HAP-1 (cell line): ENCODE measurements at regions not wholly inside any gene's neighbourhood (a gene's known extent, or its start where the extent isn't known, plus 50 kb on each side); places are given as distances from the start of the nearest gene placed in this dataset.

Source experiments
- DNase-seq, 2 experiments: peaks; one replicate each; pipeline ENCODE4 v3.0.0-alpha.2; 2016 to 2020; ENCODE audit warnings: low spot score in 2 of 2
- H3K27me3 ChIP-seq: fragments of 250-450 bp; sonication (Bioruptor Pico); 2 replicates; pipeline ENCODE4 v1.5.1; 2020; ENCODE audit warnings: low read depth, mild to moderate bottlenecking, moderate library complexity
- H3K36me3 ChIP-seq: fragments of 250-450 bp; sonication (Bioruptor Pico); replicated peaks from 2 replicates; pipeline ENCODE4 v1.5.1; 2020; ENCODE audit warnings: mild to moderate bottlenecking
- H3K4me1 ChIP-seq: fragments of 250-450 bp; sonication (Bioruptor Pico); 2 replicates; pipeline ENCODE4 v1.5.1; 2020; ENCODE audit warnings: mild to moderate bottlenecking
- H3K4me3 ChIP-seq: fragments of 250-450 bp; sonication (Bioruptor Pico); 2 replicates; pipeline ENCODE4 v1.5.1; 2020; ENCODE audit warnings: mild to moderate bottlenecking, moderate library complexity
- H3K9me3 ChIP-seq: fragments of 250-450 bp; sonication (Bioruptor Pico); 2 replicates; pipeline ENCODE4 v1.5.1; 2020; ENCODE audit warnings: mild to moderate bottlenecking, moderate library complexity
- in situ Hi-C: fragments of 300-500 bp; cut with MboI; formaldehyde crosslinking; loops from 3 replicates; pipeline ENCODE4 v1.14.3; 2020; ENCODE audit warnings: low sequenced_read_pairs, inconsistent platforms, mixed read lengths

GRCh38 chr9:95620314-95620713, 103.5 kb upstream of the PTCH1 start:
- H3K4me1 ChIP-seq, result peaks cover 7% of the 10 kb centered on the region
- H3K9me3 ChIP-seq, result 0 out of 2 replicates have a peak, but pooled peaks cover 3% of the 10 kb centered on the region
- DNase-seq, result no peak
- in situ Hi-C loops, result no loop called here
- no peak overlapping the region for H3K4me3 ChIP-seq
- H3K27me3 ChIP-seq, result no peaks in the 10 kb centered on the region
- no peaks in the 10 kb centered on the region for H3K36me3 ChIP-seq

GRCh38 chr9:95615246-95615645, 98.5 kb upstream of the PTCH1 start:
- DNase-seq, result no peak
- no peaks in the 10 kb centered on the region for H3K9me3 ChIP-seq
- H3K36me3 ChIP-seq, result no peaks in the 10 kb centered on the region
- H3K27me3 ChIP-seq, result no peaks in the 10 kb centered on the region
- H3K4me1 ChIP-seq, result peaks cover 7% of the 10 kb centered on the region
- in situ Hi-C loops, result no loop called here
- H3K4me3 ChIP-seq, result no peak overlapping the region

GRCh38 chr9:95613670-95614069, 96.9 kb upstream of the PTCH1 start:
- in situ Hi-C loops, result no loop called here
- no peaks in the 10 kb centered on the region for H3K27me3 ChIP-seq
- no peak for DNase-seq

GRCh38 chr9:95611354-95611753, 94.6 kb upstream of the PTCH1 start:
- H3K4me3 ChIP-seq, result no peak overlapping the region
- no peaks in the 10 kb centered on the region for H3K27me3 ChIP-seq
- DNase-seq, result peak in 1 of 2 experiments; percentile 35
- in situ Hi-C loops, result no loop called here
- no peaks in the 10 kb centered on the region for H3K36me3 ChIP-seq
- peaks cover 12% of the 10 kb centered on the region for H3K4me1 ChIP-seq
- H3K9me3 ChIP-seq, result no peaks in the 10 kb centered on the region

More at GRCh38 chr9:95613670-95614069, 96.9 kb upstream of the PTCH1 start:
- Histone ChIP-seq H3K4me1 (peaks cover 7% of the 10 kb centered on the region), H3K9me3 (no peaks in the 10 kb centered on the region), H3K36me3 (no peaks in the 10 kb centered on the region), H3K4me3 (no peak overlapping the region)

GRCh38 chr9:95610006-95610785, 93.4 kb upstream of the PTCH1 start:
- Histone ChIP-seq H3K27me3 (no peaks in the 10 kb centered on the region), H3K4me1 (peaks cover 20% of the 10 kb centered on the region), H3K36me3 (no peaks in the 10 kb centered on the region), H3K9me3 (no peaks in the 10 kb centered on the region), H3K4me3 (no peak overlapping the region)
- no peak for DNase-seq
- in situ Hi-C loops, result no loop called here

GRCh38 chr9:95609426-95609825, 92.7 kb upstream of the PTCH1 start:
- Histone ChIP-seq H3K36me3 (no peaks in the 10 kb centered on the region), H3K9me3 (no peaks in the 10 kb centered on the region), H3K4me3 (no peak overlapping the region), H3K27me3 (no peaks in the 10 kb centered on the region), H3K4me1 (peaks cover 26% of the 10 kb centered on the region)
- in situ Hi-C loops, result no loop called here
- no peak for DNase-seq

GRCh38 chr9:95608341-95608740, 91.6 kb upstream of the PTCH1 start:
- no peaks in the 10 kb centered on the region for H3K36me3 ChIP-seq
- H3K4me1 ChIP-seq, result peaks cover 26% of the 10 kb centered on the region
- in situ Hi-C loops, result no loop called here
- H3K9me3 ChIP-seq, result no peaks in the 10 kb centered on the region
- no peak for DNase-seq
- H3K27me3 ChIP-seq, result no peaks in the 10 kb centered on the region
- no peak overlapping the region for H3K4me3 ChIP-seq

- H3K36me3 ChIP-seq, result no peaks in the 10 kb centered on the region
- in situ Hi-C loops, result no loop called here
- H3K9me3 ChIP-seq, result no peaks in the 10 kb centered on the region
- DNase-seq, result no peak
- no peaks in the 10 kb centered on the region for H3K27me3 ChIP-seq
- H3K4me1 ChIP-seq, result peaks cover 26% of the 10 kb centered on the region
- no peak overlapping the region for H3K4me3 ChIP-seq
Measured at GRCh38 chr9:95607507-95607906, 90.7 kb upstream of the PTCH1 start.

GRCh38 chr9:95606489-95607350, 89.9 kb upstream of the PTCH1 start:
- no peaks in the 10 kb centered on the region for H3K27me3 ChIP-seq
- H3K9me3 ChIP-seq, result no peaks in the 10 kb centered on the region
- in situ Hi-C loops, result no loop called here
- no peaks in the 10 kb centered on the region for H3K36me3 ChIP-seq
- peak in 1 of 2 experiments; percentile 28 for DNase-seq
- peaks cover 26% of the 10 kb centered on the region for H3K4me1 ChIP-seq
- no peak overlapping the region for H3K4me3 ChIP-seq

- H3K9me3 ChIP-seq, result no peaks in the 10 kb centered on the region
- in situ Hi-C loops, result no loop called here
- no peak overlapping the region for H3K4me3 ChIP-seq
- no peaks in the 10 kb centered on the region for H3K27me3 ChIP-seq
- H3K36me3 ChIP-seq, result no peaks in the 10 kb centered on the region
- peaks cover 26% of the 10 kb centered on the region for H3K4me1 ChIP-seq
- peak; percentile 89 to 99 for DNase-seq
Measured at GRCh38 chr9:95605816-95606488, 89.2 kb upstream of the PTCH1 start.

GRCh38 chr9:95605101-95605500, 88.3 kb upstream of the PTCH1 start:
- peak; percentile 9 to 56 for DNase-seq
- Histone ChIP-seq H3K4me3 (no peak overlapping the region), H3K9me3 (no peaks in the 10 kb centered on the region), H3K27me3 (no peaks in the 10 kb centered on the region), H3K36me3 (no peaks in the 10 kb centered on the region), H3K4me1 (peaks cover 26% of the 10 kb centered on the region)
- in situ Hi-C loops, result no loop called here

- Histone ChIP-seq H3K4me3 (no peak overlapping the region), H3K9me3 (no peaks in the 10 kb centered on the region), H3K36me3 (no peaks in the 10 kb centered on the region), H3K4me1 (no peaks in the 10 kb centered on the region), H3K27me3 (no peaks in the 10 kb centered on the region)
- in situ Hi-C loops, result no loop called here
- no peak for DNase-seq
Measured at GRCh38 chr9:95598236-95598635, 81.5 kb upstream of the PTCH1 start.

GRCh38 chr9:95595721-95596295, 79.0 kb upstream of the PTCH1 start:
- in situ Hi-C loops, result no loop called here
- Histone ChIP-seq H3K4me3 (no peak overlapping the region), H3K36me3 (no peaks in the 10 kb centered on the region), H3K4me1 (no peaks in the 10 kb centered on the region), H3K9me3 (no peaks in the 10 kb centered on the region), H3K27me3 (no peaks in the 10 kb centered on the region)
- DNase-seq, result no peak
